ENCODE measurements at regions not wholly inside any gene's neighbourhood (a gene's known extent, or its start where the extent isn't known, plus 50 kb on each side); places are given as distances from the start of the nearest gene placed in this dataset.

- ChIA-PET CTCF (no interaction called here), POLR2A (no interaction called here)
- peak; percentile 16 for DNase-seq
- H3K4me3 ChIP-seq (ENCODE audit: low read depth in 2 of 2, low read length in 1 of 2): no peak overlapping the region
- H3K79me2 ChIP-seq (ENCODE audit: insufficient read depth): no peaks in the 10 kb centered on the region
- H2AFZ ChIP-seq (ENCODE audit: low read depth): no peak overlapping the region
- no peaks in the 10 kb centered on the region for H4K20me1 ChIP-seq (ENCODE audit: insufficient read depth)
- no peaks in the 10 kb centered on the region for H3K27me3 ChIP-seq (ENCODE audit: insufficient read depth)
- H3K4me2 ChIP-seq: no peak overlapping the region
- TF ChIP-seq TAF1 (IDR thresholded peaks at IDR 0.05; ENCODE audit: borderline replicate concordance, low read depth, low read length): no peak
- TF ChIP-seq, protein P1, sequence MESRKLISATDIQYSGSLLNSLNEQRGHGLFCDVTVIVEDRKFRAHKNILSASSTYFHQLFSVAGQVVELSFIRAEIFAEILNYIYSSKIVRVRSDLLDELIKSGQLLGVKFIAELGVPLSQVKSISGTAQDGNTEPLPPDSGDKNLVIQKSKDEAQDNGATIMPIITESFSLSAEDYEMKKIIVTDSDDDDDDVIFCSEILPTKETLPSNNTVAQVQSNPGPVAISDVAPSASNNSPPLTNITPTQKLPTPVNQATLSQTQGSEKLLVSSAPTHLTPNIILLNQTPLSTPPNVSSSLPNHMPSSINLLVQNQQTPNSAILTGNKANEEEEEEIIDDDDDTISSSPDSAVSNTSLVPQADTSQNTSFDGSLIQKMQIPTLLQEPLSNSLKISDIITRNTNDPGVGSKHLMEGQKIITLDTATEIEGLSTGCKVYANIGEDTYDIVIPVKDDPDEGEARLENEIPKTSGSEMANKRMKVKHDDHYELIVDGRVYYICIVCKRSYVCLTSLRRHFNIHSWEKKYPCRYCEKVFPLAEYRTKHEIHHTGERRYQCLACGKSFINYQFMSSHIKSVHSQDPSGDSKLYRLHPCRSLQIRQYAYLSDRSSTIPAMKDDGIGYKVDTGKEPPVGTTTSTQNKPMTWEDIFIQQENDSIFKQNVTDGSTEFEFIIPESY (IDR thresholded peaks at IDR 0.05; ENCODE audit: borderline replicate concordance, low read depth): no peak
- TF ChIP-seq CTCF (IDR thresholded peaks at IDR 0.05): peak; percentile 38
- peak; percentile 48 for TF ChIP-seq RAD21 (IDR thresholded peaks at IDR 0.05; ENCODE audit: low read length)
- peak; percentile 38 for TF ChIP-seq SMC3 (IDR thresholded peaks at IDR 0.05; ENCODE audit: low read depth, low read length)
- no peak for TF ChIP-seq NRF1 (IDR thresholded peaks at IDR 0.05; ENCODE audit: low read depth, low read length)
- H3K9ac ChIP-seq: no peak overlapping the region
- H3K9me2 ChIP-seq: no peaks in the 10 kb centered on the region
- no peaks in the 10 kb centered on the region for H3K36me3 ChIP-seq (replicated peaks in 1 of 2; ENCODE audit: control insufficient read depth in 1 of 2, insufficient read depth in 2 of 2, low read length in 1 of 2)
- no peaks in the 10 kb centered on the region for H3K9me3 ChIP-seq
- H3F3A ChIP-seq (replicated peaks; ENCODE audit: insufficient read depth): peaks cover 10% of the 10 kb centered on the region
- H3K27ac ChIP-seq (ENCODE audit: low read depth in 2 of 2, low read length in 1 of 2): no peak overlapping the region
- H3K4me1 ChIP-seq (ENCODE audit: control insufficient read depth in 1 of 2, insufficient read depth in 2 of 2, low read depth in 1 of 2, low read length in 1 of 2): peaks cover 7 to 15% of the 10 kb centered on the region in 2 experiments; a peak in 2 of 4 replicates
- 82% methylated on average over 4 of the region's 4 CpGs for WGBS (ENCODE audit: low lambda C conversion rate)
These were observed 214.5 kb downstream of the TBX18 start for GRCh38 chr6:84549917-84550316.

- no peaks in the 10 kb centered on the region for H3K36me3 ChIP-seq (replicated peaks in 1 of 2; ENCODE audit: control insufficient read depth in 1 of 2, insufficient read depth in 2 of 2, low read length in 1 of 2)
- H3F3A ChIP-seq (replicated peaks; ENCODE audit: insufficient read depth): peaks cover 10% of the 10 kb centered on the region
- H2AFZ ChIP-seq (ENCODE audit: low read depth): no peak overlapping the region
- H3K4me3 ChIP-seq (ENCODE audit: low read depth in 2 of 2, low read length in 1 of 2): no peak overlapping the region
- H3K27ac ChIP-seq (ENCODE audit: low read depth in 2 of 2, low read length in 1 of 2): no peak overlapping the region; a peak in 1 of 4 replicates
- H4K20me1 ChIP-seq (ENCODE audit: insufficient read depth): no peaks in the 10 kb centered on the region
- H3K4me1 ChIP-seq (ENCODE audit: control insufficient read depth in 1 of 2, insufficient read depth in 2 of 2, low read depth in 1 of 2, low read length in 1 of 2): peaks cover 7 to 15% of the 10 kb centered on the region in 2 experiments; a peak in 2 of 4 replicates
- CTCF ChIA-PET: no interaction called here
- H3K9ac ChIP-seq: no peak overlapping the region
- 88% methylated on average over 5 of the region's 5 CpGs for WGBS (ENCODE audit: low lambda C conversion rate)
- no peaks in the 10 kb centered on the region for H3K9me3 ChIP-seq
- no peaks in the 10 kb centered on the region for H3K79me2 ChIP-seq (ENCODE audit: insufficient read depth)
- no peak overlapping the region for H3K4me2 ChIP-seq
- POLR2A ChIA-PET: no interaction called here
- H3K27me3 ChIP-seq (ENCODE audit: insufficient read depth): no peaks in the 10 kb centered on the region
- no peaks in the 10 kb centered on the region for H3K9me2 ChIP-seq
- no peak for DNase-seq
- no peak for TF ChIP-seq TAF1 (IDR thresholded peaks at IDR 0.05; ENCODE audit: borderline replicate concordance, low read depth, low read length)
- TF ChIP-seq FOSL2 (IDR thresholded peaks at IDR 0.05; ENCODE audit: borderline replicate concordance, low read depth): no peak
- TF ChIP-seq CTCF (IDR thresholded peaks at IDR 0.05): no peak
- TF ChIP-seq EZH2phosphoT487 (IDR thresholded peaks at IDR 0.05; ENCODE audit: borderline replicate concordance, low read depth): no peak
- no peak for TF ChIP-seq RCOR1 (IDR thresholded peaks at IDR 0.05; ENCODE audit: low read length)
- TF ChIP-seq, protein P1 (IDR thresholded peaks at IDR 0.05; ENCODE audit: borderline replicate concordance, low read depth): no peak
- TF ChIP-seq, protein P2, sequence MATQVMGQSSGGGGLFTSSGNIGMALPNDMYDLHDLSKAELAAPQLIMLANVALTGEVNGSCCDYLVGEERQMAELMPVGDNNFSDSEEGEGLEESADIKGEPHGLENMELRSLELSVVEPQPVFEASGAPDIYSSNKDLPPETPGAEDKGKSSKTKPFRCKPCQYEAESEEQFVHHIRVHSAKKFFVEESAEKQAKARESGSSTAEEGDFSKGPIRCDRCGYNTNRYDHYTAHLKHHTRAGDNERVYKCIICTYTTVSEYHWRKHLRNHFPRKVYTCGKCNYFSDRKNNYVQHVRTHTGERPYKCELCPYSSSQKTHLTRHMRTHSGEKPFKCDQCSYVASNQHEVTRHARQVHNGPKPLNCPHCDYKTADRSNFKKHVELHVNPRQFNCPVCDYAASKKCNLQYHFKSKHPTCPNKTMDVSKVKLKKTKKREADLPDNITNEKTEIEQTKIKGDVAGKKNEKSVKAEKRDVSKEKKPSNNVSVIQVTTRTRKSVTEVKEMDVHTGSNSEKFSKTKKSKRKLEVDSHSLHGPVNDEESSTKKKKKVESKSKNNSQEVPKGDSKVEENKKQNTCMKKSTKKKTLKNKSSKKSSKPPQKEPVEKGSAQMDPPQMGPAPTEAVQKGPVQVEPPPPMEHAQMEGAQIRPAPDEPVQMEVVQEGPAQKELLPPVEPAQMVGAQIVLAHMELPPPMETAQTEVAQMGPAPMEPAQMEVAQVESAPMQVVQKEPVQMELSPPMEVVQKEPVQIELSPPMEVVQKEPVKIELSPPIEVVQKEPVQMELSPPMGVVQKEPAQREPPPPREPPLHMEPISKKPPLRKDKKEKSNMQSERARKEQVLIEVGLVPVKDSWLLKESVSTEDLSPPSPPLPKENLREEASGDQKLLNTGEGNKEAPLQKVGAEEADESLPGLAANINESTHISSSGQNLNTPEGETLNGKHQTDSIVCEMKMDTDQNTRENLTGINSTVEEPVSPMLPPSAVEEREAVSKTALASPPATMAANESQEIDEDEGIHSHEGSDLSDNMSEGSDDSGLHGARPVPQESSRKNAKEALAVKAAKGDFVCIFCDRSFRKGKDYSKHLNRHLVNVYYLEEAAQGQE (IDR thresholded peaks at IDR 0.05; ENCODE audit: low read depth, low read length): no peak
- no peak; the same call in 1 of the 2 replicates for TF ChIP-seq PBX3 (IDR thresholded peaks at IDR 0.05)
- TF ChIP-seq GATA2 (CRISPR knock-in tag; IDR thresholded peaks at IDR 0.05): no peak
These were observed 217.0 kb downstream of the TBX18 start for GRCh38 chr6:84547341-84547801.
